Suprapubic skin (tissue), 4 donors: ENCODE measurements at regions not wholly inside any gene's neighbourhood (a gene's known extent, or its start where the extent isn't known, plus 50 kb on each side); places are given as distances from the start of the nearest gene placed in this dataset.

Source experiments
- CTCF ChIP-seq, 2 donors: fragments of 200-600 bp in 1 of 2; fragments of 450-650 bp in 1 of 2; sonication (generic) in 1 of 2; IDR thresholded peaks; one replicate each; pipeline ENCODE4 v1.5.1; 2016 to 2019; ENCODE audit warnings: antibody characterized with exemption in 2 of 2, mild to moderate bottlenecking in 1 of 2, moderate library complexity in 1 of 2
- EP300 ChIP-seq: sonication (generic); formaldehyde crosslinking; IDR thresholded peaks from one replicate; pipeline ENCODE4 v1.6.1; 2017; ENCODE audit warnings: antibody characterized with exemption
- POLR2AphosphoS5 ChIP-seq, 3 donors: sonication (generic); formaldehyde crosslinking; IDR thresholded peaks; one replicate each; pipeline ENCODE4 v1.6.1; 2017; ENCODE audit warnings: antibody characterized with exemption in 3 of 3

- TF ChIP-seq CTCF (IDR thresholded peaks at IDR 0.05), result no peak
- no peak for TF ChIP-seq POLR2AphosphoS5 (IDR thresholded peaks at IDR 0.05)
- TF ChIP-seq EP300, result no peak
These were observed 205.2 kb upstream of the LMCD1 start for GRCh38 chr3:8296461-8296860.
